ENCODE measurements at regions not wholly inside any gene's neighbourhood (a gene's known extent, or its start where the extent isn't known, plus 50 kb on each side); places are given as distances from the start of the nearest gene placed in this dataset.

DNA sequence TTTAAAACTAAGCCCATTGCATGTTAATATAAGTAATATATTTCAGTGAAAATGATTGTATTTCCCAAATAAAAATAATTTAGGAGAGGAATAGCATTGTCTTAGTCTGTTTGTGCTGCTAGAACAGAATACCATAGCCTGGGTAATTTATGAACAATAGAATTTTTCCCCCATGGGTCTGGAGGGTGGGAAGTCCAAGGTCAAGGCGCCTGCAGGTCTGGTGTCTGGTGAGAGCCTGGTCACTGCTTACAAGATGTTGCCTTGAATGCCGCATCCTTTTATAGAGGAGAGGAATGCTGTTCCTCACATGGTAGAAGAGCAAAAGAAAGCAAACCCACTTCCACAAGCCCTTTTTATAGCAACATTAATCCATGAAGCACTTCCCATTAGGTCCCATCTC is 161.3 kb upstream of the ZFHX3 start:
- ChIA-PET CTCF (ENCODE audit: unreplicated experiment) (no interaction called here), POLR2A (no interaction called here)
- no peak for DNase-seq (ENCODE audit: low spot score)
- Histone ChIP-seq H3K9me3 (ENCODE audit: low read length) (no peaks in the 10 kb centered on the region), H3K27ac (ENCODE audit: low read depth, low read length, poor library complexity, severe bottlenecking) (no peak overlapping the region), H4K20me1 (ENCODE audit: insufficient read depth, low read length) (no peaks in the 10 kb centered on the region), H3K4me1 (ENCODE audit: insufficient read depth, low read length, poor library complexity, severe bottlenecking) (no peaks in the 10 kb centered on the region), H3K9me2 (ENCODE audit: insufficient read depth, low read length) (no peaks in the 10 kb centered on the region), H3K4me3 (ENCODE audit: low read depth, low read length, poor library complexity, severe bottlenecking) (no peak overlapping the region), H3K4me2 (ENCODE audit: low read length) (no peak overlapping the region), H2AFZ (ENCODE audit: low read length) (no peak overlapping the region), H3K36me3 (ENCODE audit: insufficient read depth, low read length) (no peaks in the 10 kb centered on the region), H3K79me2 (ENCODE audit: insufficient read depth, low read depth, low read length) (no peaks in the 10 kb centered on the region)
- intact Hi-C loops (cut with micrococcal nuclease; ENCODE audit: unreplicated experiment) = no loop called here
- no TSS peak for BruUV-seq (replicated peaks)
- TF ChIP-seq, protein P1, sequence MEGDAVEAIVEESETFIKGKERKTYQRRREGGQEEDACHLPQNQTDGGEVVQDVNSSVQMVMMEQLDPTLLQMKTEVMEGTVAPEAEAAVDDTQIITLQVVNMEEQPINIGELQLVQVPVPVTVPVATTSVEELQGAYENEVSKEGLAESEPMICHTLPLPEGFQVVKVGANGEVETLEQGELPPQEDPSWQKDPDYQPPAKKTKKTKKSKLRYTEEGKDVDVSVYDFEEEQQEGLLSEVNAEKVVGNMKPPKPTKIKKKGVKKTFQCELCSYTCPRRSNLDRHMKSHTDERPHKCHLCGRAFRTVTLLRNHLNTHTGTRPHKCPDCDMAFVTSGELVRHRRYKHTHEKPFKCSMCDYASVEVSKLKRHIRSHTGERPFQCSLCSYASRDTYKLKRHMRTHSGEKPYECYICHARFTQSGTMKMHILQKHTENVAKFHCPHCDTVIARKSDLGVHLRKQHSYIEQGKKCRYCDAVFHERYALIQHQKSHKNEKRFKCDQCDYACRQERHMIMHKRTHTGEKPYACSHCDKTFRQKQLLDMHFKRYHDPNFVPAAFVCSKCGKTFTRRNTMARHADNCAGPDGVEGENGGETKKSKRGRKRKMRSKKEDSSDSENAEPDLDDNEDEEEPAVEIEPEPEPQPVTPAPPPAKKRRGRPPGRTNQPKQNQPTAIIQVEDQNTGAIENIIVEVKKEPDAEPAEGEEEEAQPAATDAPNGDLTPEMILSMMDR (conservative IDR thresholded peaks at IDR 0.05; ENCODE audit: low read length) = no peak
- no peak for TF ChIP-seq EZH2phosphoT487 (IDR thresholded peaks at IDR 0.05; ENCODE audit: borderline replicate concordance, low read depth, low read length)

DNA sequence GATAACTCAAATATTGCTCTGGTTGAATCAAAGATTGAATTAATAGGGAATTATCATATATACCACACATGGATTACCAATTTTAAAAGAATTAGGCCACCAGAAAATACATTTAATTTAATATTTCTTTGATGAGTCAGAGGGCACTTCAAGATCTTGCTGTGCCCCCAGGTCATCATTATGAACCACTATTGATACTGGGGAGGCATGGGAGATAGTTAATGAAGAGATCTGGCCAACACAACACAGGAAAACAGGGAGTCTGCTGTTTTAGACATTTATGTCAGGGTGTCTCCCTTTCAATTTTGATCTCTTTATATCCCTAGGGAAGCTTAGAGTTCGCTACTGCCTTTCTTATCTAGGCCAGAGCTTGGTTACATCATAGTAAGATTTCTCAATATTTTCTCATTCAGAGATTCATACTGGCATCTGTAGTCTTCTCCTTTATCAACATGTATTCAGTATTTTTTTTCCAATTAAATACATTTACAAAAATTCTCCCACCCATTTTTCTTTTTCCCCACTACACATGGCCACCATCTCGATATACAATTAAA is 158.3 kb upstream of the ZFHX3 start:
- no peak overlapping the region for H2AFZ ChIP-seq (ENCODE audit: low read length)
- no peaks in the 10 kb centered on the region for H3K9me2 ChIP-seq (ENCODE audit: insufficient read depth, low read length)
- TF ChIP-seq, protein P1 (conservative IDR thresholded peaks at IDR 0.05; ENCODE audit: low read length) = no peak
- no peak for TF ChIP-seq EZH2phosphoT487 (IDR thresholded peaks at IDR 0.05; ENCODE audit: borderline replicate concordance, low read depth, low read length)
- ChIA-PET POLR2A (interaction anchor here (0.9 kb wide), 1 partner anchor 13 kb away, joined by 3 read pairs; no protein-coding TSS in a partner anchor), CTCF (ENCODE audit: unreplicated experiment) (no interaction called here)
- no peaks in the 10 kb centered on the region for H4K20me1 ChIP-seq (ENCODE audit: insufficient read depth, low read length)
- no peak overlapping the region for H3K4me3 ChIP-seq (ENCODE audit: low read depth, low read length, poor library complexity, severe bottlenecking)
- intact Hi-C loops (cut with micrococcal nuclease; ENCODE audit: unreplicated experiment) = no loop called here
- no peaks in the 10 kb centered on the region for H3K79me2 ChIP-seq (ENCODE audit: insufficient read depth, low read depth, low read length)
- no peak overlapping the region for H3K27ac ChIP-seq (ENCODE audit: low read depth, low read length, poor library complexity, severe bottlenecking)
- H3K4me2 ChIP-seq (ENCODE audit: low read length) = no peak overlapping the region
- H3K36me3 ChIP-seq (ENCODE audit: insufficient read depth, low read length) = no peaks in the 10 kb centered on the region
- H3K9me3 ChIP-seq (ENCODE audit: low read length) = no peaks in the 10 kb centered on the region
- BruUV-seq (replicated peaks) = no TSS peak
- DNase-seq (ENCODE audit: low spot score) = no peak
- H3K4me1 ChIP-seq (ENCODE audit: insufficient read depth, low read length, poor library complexity, severe bottlenecking) = no peaks in the 10 kb centered on the region

DNA sequence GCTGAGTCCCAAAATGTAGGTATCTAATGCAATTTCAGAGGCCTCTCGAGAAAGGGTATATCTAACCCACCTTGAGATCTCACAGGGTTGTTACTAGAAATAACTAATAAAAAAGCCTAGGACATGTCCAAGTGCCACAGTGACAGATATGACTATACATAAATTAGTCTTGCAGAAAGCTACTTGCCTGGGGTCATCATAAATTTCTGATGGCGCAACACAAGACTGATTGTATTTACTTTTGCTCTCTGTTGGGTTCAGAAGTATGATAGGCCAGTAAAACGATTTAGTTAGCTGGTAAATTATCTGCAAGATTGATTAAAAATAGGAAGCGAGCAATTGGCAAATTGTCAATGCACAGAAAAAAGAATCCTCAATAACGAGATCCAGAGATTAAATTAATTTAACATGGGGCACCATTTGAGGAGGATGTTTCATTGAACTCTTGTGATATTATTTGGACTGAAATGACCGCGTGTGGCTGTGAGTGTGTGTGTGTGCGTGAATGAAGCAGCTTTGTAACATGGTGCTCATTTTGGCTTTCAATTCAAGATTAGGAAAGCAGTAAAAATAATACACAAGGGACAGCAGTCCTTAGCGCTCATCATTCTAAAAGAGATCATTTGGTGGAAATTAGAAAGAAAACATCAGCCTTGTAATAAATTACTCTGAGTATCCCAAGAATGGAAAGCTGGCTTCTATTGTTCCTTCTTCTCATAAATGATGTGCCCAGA is 157.4 kb upstream of the ZFHX3 start:
- no peak overlapping the region for H3K27ac ChIP-seq (ENCODE audit: low read depth, low read length, poor library complexity, severe bottlenecking)
- H3K79me2 ChIP-seq (ENCODE audit: insufficient read depth, low read depth, low read length) = no peaks in the 10 kb centered on the region
- H3K9me2 ChIP-seq (ENCODE audit: insufficient read depth, low read length) = no peaks in the 10 kb centered on the region
- ChIA-PET CTCF (ENCODE audit: unreplicated experiment) (no interaction called here), POLR2A (interaction anchor here (0.9 kb wide), 1 partner anchor 14 kb away, joined by 3 read pairs; no protein-coding TSS in a partner anchor)
- no peak overlapping the region for H2AFZ ChIP-seq (ENCODE audit: low read length)
- BruUV-seq (replicated peaks) = no TSS peak
- intact Hi-C loops (cut with micrococcal nuclease; ENCODE audit: unreplicated experiment) = no loop called here
- H3K4me1 ChIP-seq (ENCODE audit: insufficient read depth, low read length, poor library complexity, severe bottlenecking) = no peaks in the 10 kb centered on the region
- H3K9me3 ChIP-seq (ENCODE audit: low read length) = no peaks in the 10 kb centered on the region
- no peak overlapping the region for H3K4me2 ChIP-seq (ENCODE audit: low read length)
- TF ChIP-seq, protein P1 (conservative IDR thresholded peaks at IDR 0.05; ENCODE audit: low read length) = no peak
- TF ChIP-seq EZH2phosphoT487 (IDR thresholded peaks at IDR 0.05; ENCODE audit: borderline replicate concordance, low read depth, low read length) = no peak
- DNase-seq (ENCODE audit: low spot score) = no peak
- H3K4me3 ChIP-seq (ENCODE audit: low read depth, low read length, poor library complexity, severe bottlenecking) = no peak overlapping the region
- no peaks in the 10 kb centered on the region for H4K20me1 ChIP-seq (ENCODE audit: insufficient read depth, low read length)
- no peaks in the 10 kb centered on the region for H3K36me3 ChIP-seq (ENCODE audit: insufficient read depth, low read length)

All from OCI-LY7 (cell line).